Effector memory CD4-positive, alpha-beta T cell (primary cell): ENCODE measurements at regions not wholly inside any gene's neighbourhood (a gene's known extent, or its start where the extent isn't known, plus 50 kb on each side); places are given as distances from the start of the nearest gene placed in this dataset.
"Not testable (repeated sequence)": the region's sequence is repeated elsewhere in the genome, so short reads cannot be mapped to it uniquely, and the experiment has no call there.

Experiments
- DNase-seq, 3 donors: peaks; one replicate each; pipeline ENCODE4 v3.0.0-alpha.2; 2020
- H3K27ac ChIP-seq: 2 replicates; pipeline ENCODE4 v1.7.0; 2013; ENCODE audit warnings: mild to moderate bottlenecking, low read length, moderate library complexity; ENCODE audit not compliant: insufficient read depth, poor library complexity, severe bottlenecking
- H3K27me3 ChIP-seq: replicated peaks from 2 replicates; pipeline ENCODE4 v1.7.0; 2013; ENCODE audit warnings: mild to moderate bottlenecking, low read length; ENCODE audit not compliant: insufficient read depth, control insufficient read depth, poor library complexity, severe bottlenecking
- H3K36me3 ChIP-seq: 2 replicates; pipeline ENCODE4 v1.7.0; 2013; ENCODE audit warnings: mild to moderate bottlenecking, low read length, moderate library complexity; ENCODE audit not compliant: control insufficient read depth, insufficient read depth
- H3K4me1 ChIP-seq: 2 replicates; pipeline ENCODE4 v1.7.0; 2013; ENCODE audit warnings: low read length, mild to moderate bottlenecking; ENCODE audit not compliant: control insufficient read depth, insufficient read depth, poor library complexity, severe bottlenecking
- H3K4me3 ChIP-seq: 2 replicates; pipeline ENCODE4 v1.7.0; 2013; ENCODE audit warnings: low read length, low read depth, mild to moderate bottlenecking; ENCODE audit not compliant: insufficient read depth, poor library complexity, severe bottlenecking
- H3K9me3 ChIP-seq: 2 replicates; pipeline ENCODE4 v1.7.0; 2013; ENCODE audit warnings: mild to moderate bottlenecking, low read length, moderate library complexity; ENCODE audit not compliant: control insufficient read depth

DNA sequence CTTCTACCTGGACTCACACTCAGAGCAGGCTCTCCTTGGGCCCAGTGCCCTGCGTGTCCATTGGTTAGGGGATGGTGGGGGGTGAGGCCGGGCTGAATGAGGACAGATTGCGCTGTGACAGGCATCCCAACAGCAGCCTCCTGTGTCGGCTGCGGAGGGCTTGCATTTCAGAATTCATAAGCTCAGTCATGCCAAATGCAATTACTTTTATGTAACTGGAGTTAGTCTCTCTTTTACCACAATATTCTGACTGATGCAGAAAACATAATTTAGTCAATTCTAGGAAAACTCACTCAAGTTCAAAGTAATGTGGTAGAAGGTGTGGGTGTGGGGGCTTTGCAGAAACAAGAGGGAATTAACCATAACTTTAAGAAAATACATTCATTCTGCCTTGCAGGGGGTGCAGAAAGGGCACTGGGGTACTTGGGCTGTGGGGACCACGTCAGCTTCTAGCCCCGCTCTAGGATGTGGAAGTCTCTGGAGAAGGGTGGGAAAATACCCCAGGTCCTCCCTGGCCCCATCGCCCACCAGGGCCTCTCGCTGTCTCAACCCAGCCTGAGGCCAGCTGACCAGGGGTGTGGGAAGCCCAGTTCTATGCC lies 257.7 kb downstream of the ADGRD1 start:
- Histone ChIP-seq H3K4me1 (no peaks in the 10 kb centered on the region), H3K36me3 (no peaks in the 10 kb centered on the region), H3K27me3 (no peaks in the 10 kb centered on the region), H3K4me3 (no peak overlapping the region), H3K9me3 (no peaks in the 10 kb centered on the region), H3K27ac (no peak overlapping the region)
- no peak for DNase-seq

- no peaks in the 10 kb centered on the region for H3K36me3 ChIP-seq
- no peaks in the 10 kb centered on the region for H3K27me3 ChIP-seq
- DNase-seq, result no peak
- H3K4me1 ChIP-seq, result no peaks in the 10 kb centered on the region
- no peaks in the 10 kb centered on the region for H3K9me3 ChIP-seq
- H3K27ac ChIP-seq, result no peak overlapping the region
- no peak overlapping the region for H3K4me3 ChIP-seq
Observed at GRCh38 chr12:131213896-131214442, 260.3 kb downstream of the ADGRD1 start.

DNA sequence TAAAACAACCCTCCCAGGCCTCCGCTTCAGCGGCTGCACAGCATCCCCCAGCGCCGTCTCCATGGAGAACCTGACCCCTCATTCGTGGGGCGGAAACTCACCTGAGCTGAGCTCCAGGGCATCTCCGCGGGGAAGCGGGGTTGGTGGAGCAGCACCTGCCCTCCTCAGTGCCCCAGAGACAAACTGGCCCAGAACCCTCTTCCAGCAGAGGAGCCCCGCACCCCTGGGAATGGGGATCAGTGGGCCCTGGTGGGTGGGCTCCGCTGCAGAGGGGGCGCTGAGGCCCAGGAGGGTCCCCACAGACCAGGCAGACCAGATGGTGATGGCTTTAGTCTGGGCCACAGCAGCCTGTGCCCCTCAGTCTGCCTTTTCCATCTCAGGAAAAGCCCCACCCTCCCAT lies 261.2 kb downstream of the ADGRD1 start:
- not testable (repeated sequence) for H3K4me3 ChIP-seq, H3K9me3 ChIP-seq, DNase-seq, H3K4me1 ChIP-seq, H3K36me3 ChIP-seq, H3K27me3 ChIP-seq, H3K27ac ChIP-seq

GRCh38 chr12:131216587-131216986 lies 262.9 kb downstream of the ADGRD1 start:
- not testable (repeated sequence) for H3K36me3 ChIP-seq, H3K27ac ChIP-seq, H3K9me3 ChIP-seq, H3K27me3 ChIP-seq, H3K4me3 ChIP-seq, H3K4me1 ChIP-seq, DNase-seq

DNA sequence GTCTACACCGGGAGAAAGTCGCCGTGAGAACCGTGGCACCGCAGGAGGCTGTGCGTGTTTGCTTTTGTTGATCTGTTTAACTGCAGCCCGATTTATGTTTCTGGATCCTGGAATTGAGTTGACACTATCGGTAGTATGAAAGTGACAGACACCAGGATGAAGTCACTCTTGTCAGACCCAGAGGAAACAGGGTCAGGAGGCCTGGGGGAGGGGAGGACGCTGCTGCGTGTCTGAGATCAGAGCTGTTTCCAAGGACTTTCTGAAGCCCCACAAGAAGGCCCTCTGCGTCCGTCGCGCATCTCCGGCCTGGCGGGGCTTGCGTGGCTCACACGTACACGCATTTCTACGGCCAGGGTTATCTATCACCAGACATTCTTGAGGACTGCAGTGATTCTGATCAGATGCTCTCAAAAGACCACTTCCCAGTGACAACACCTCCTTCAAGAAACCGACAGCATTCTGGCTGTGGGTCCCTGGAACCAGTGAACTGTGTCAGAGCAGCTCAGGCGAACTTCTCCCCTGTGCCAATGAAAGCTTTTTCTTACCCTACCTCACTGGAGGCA lies 263.4 kb downstream of the ADGRD1 start:
- Histone ChIP-seq H3K4me1 (peaks cover 2% of the 10 kb centered on the region), H3K4me3 (no peak overlapping the region), H3K27me3 (no peaks in the 10 kb centered on the region), H3K9me3 (no peaks in the 10 kb centered on the region), H3K27ac (no peak overlapping the region), H3K36me3 (no peaks in the 10 kb centered on the region)
- no peak for DNase-seq

- H3K4me3 ChIP-seq, result no peak overlapping the region
- no peaks in the 10 kb centered on the region for H3K27me3 ChIP-seq
- H3K9me3 ChIP-seq, result no peaks in the 10 kb centered on the region
- no peak for DNase-seq
- peaks cover 6% of the 10 kb centered on the region for H3K4me1 ChIP-seq
- H3K27ac ChIP-seq, result no peak overlapping the region
- H3K36me3 ChIP-seq, result no peaks in the 10 kb centered on the region
Observed at GRCh38 chr12:131218026-131218922, 264.6 kb downstream of the ADGRD1 start.

GRCh38 chr12:131218923-131219669 lies 265.4 kb downstream of the ADGRD1 start:
- Histone ChIP-seq H3K27ac (no peak overlapping the region), H3K4me1 (peaks cover 6% of the 10 kb centered on the region), H3K27me3 (no peaks in the 10 kb centered on the region), H3K4me3 (no peak overlapping the region), H3K36me3 (no peaks in the 10 kb centered on the region), H3K9me3 (no peaks in the 10 kb centered on the region)
- DNase-seq, result no peak

- no peaks in the 10 kb centered on the region for H3K27me3 ChIP-seq
- H3K4me3 ChIP-seq, result no peak overlapping the region
- H3K4me1 ChIP-seq, result peaks cover 6% of the 10 kb centered on the region
- DNase-seq, result no peak
- H3K9me3 ChIP-seq, result no peaks in the 10 kb centered on the region
- H3K36me3 ChIP-seq, result no peaks in the 10 kb centered on the region
- no peak overlapping the region for H3K27ac ChIP-seq
Observed at GRCh38 chr12:131219670-131220330, 266.1 kb downstream of the ADGRD1 start.

DNA sequence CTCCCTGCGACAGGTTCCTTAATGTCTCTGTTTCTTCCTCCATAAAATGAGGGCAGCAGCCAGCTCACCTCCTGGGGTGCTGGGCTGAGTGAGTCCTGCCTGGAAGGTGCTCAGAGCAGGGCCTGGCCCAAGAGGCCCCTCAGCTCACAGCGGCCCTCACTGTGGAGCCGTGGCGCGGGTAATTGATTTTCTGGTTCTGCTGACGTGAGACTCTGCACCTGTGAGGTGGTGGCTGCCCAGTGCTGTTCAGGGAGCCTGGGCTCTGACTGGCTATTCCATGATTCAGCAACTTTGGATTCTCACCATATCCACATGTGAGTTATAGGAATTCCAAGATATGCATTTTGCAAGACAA lies 266.6 kb downstream of the ADGRD1 start:
- Histone ChIP-seq H3K4me1 (peaks cover 6% of the 10 kb centered on the region), H3K27ac (no peak overlapping the region), H3K4me3 (no peak overlapping the region), H3K9me3 (no peaks in the 10 kb centered on the region), H3K36me3 (no peaks in the 10 kb centered on the region), H3K27me3 (no peaks in the 10 kb centered on the region)
- no peak for DNase-seq
